NB4 (cell line): ENCODE measurements at regions not wholly inside any gene's neighbourhood (a gene's known extent, or its start where the extent isn't known, plus 50 kb on each side); places are given as distances from the start of the nearest gene placed in this dataset.

Experiments
- DNase-seq: peaks from one replicate; pipeline ENCODE4 v3.0.0; 2010; ENCODE audit warnings: low read depth
- H3K4me3 ChIP-seq: one replicate; pipeline ENCODE4 v1.5.1; 2011; ENCODE audit warnings: mild to moderate bottlenecking, low read depth, low read length, moderate library complexity
- CTCF ChIP-seq: IDR thresholded peaks from one replicate; pipeline ENCODE4 v1.5.1; 2012; ENCODE audit warnings: low read depth, low read length
- MAX ChIP-seq: IDR thresholded peaks from 2 replicates; pipeline ENCODE4 v1.6.1; 2011; ENCODE audit warnings: low read depth, low read length
- MYC ChIP-seq: IDR thresholded peaks from 2 replicates; pipeline ENCODE4 v1.6.1; 2011; ENCODE audit warnings: low read depth, low read length
- POLR2A ChIP-seq: IDR thresholded peaks from 2 replicates; pipeline ENCODE4 v1.6.1; 2011; ENCODE audit warnings: mild to moderate bottlenecking; ENCODE audit not compliant: insufficient read length; ENCODE audit errors: extremely low read depth

- H3K4me3 ChIP-seq, result no peak overlapping the region
- no peak for DNase-seq
- TF ChIP-seq CTCF, result no peak
- TF ChIP-seq MAX, result no peak
- no peak for TF ChIP-seq POLR2A
- TF ChIP-seq MYC, result no peak
These were observed 158.0 kb downstream of the SH2D1A start for GRCh38 chrX:124504111-124504983.

- DNase-seq, result no peak
- no peak overlapping the region for H3K4me3 ChIP-seq
- no peak for TF ChIP-seq CTCF
- no peak for TF ChIP-seq MAX
- TF ChIP-seq POLR2A, result no peak
- TF ChIP-seq MYC, result no peak
These were observed 159.7 kb downstream of the SH2D1A start for GRCh38 chrX:124506066-124506465.

- no peak for TF ChIP-seq POLR2A
- no peak for TF ChIP-seq MAX
- no peak for TF ChIP-seq MYC
- no peak for TF ChIP-seq CTCF
- no peak for DNase-seq
- H3K4me3 ChIP-seq, result no peak overlapping the region
These were observed 160.9 kb downstream of the SH2D1A start for GRCh38 chrX:124507246-124507645.

GRCh38 chrX:124518885-124519284 lies 172.5 kb downstream of the SH2D1A start:
- no peak for TF ChIP-seq MAX
- TF ChIP-seq CTCF, result no peak
- TF ChIP-seq POLR2A, result no peak
- no peak for TF ChIP-seq MYC
- no peak overlapping the region for H3K4me3 ChIP-seq
- DNase-seq, result no peak

- DNase-seq, result no peak
- TF ChIP-seq MAX (no peak), POLR2A (no peak), CTCF (no peak), MYC (no peak)
- H3K4me3 ChIP-seq, result no peak overlapping the region
These were observed 178.5 kb downstream of the SH2D1A start for GRCh38 chrX:124524852-124525251.
